ENCODE measurements at regions not wholly inside any gene's neighbourhood (a gene's known extent, or its start where the extent isn't known, plus 50 kb on each side); places are given as distances from the start of the nearest gene placed in this dataset.

DNA sequence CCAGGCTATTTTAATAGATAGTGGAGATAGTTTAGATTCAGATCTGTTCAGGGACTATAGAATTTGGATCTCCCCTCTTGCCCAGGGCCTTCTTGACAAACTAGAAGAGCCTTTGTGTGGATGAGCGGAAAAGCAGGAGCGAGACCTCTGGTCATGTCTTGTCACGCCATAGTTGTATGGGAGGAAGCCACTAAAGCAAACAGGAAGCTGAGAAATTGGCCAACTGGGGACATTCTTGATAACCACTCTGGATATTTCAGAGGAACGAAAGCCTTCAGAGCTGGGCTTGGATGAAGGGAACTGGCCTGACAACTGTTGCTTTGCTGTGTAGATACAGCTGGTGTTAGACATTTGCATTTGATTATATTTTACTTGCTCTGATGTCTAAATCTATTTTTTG, 54.1 kb upstream of the EXOC2 start:
- no peak for DNase-seq

DNA sequence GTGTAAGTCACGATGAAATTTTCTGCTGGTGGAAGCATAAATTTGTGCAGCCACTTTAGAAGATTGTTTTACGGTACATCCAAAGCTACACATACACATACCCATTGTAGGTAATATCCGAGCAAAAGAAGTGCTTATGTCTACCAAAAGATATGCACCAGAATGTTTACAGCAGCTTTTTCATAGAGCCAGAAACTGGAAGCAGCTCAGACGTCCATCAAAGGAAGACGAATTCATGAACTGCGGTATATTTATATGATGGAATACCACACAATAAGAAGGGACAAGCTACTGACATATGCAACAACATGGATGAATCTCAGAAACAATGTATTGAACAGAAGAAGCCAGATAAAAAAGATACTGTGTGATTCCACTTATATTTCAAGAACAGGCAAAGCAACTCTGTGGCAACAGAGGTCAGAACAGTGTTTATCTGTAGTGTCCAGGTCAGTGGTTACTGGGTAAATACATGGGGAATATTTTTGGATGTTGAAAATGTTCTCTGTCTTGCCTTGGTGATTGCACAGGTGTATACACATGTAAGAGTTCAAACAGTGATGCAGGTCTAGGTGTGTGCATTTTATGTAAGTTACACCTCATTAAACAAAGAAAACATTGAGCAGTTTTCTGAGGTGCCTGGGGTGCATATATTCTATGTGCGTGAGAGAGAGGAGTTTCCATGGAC, 51.9 kb upstream of the EXOC2 start:
- no peak for DNase-seq

DNA sequence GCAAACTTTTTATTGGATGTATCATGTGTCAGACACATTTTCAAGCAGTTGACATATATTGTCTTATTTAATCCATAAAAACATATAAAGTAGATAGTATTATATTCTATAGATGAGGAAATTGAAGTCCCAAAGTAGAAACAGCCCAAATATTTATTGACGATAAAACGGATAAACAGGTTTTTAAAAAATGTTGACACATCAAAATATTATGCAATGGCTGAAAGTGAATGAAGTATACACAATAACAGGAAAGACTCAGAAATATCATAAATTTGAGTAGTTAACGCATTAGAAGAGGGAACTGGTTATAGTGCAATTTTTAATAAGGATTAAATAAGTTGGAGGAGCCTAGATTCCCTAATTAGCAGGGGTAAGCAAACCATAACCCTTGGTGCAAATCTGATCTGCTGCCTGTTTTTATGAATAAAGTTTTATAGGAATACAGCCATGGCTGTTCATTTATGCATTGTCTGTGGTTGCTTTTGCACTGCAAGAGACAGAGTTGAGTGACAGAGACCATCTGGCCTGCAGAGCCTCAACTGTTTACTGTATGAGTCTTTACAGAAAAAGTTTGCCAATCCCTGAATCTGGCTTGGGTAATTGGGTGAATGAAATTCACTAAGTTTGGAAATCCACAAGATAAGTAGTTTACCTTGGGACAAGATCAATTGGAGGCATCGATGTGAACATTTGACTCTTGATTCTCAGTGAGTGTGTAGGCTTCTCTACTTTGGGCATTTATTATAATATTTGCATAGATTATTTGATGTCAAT, 50.6 kb upstream of the EXOC2 start:
- DNase-seq: no peak

Measured in CD4-positive, alpha-beta T cell treated with Interleukin-1 beta for 1 hour (primary cell).